H1 (cell line): ENCODE measurements at regions not wholly inside any gene's neighbourhood (a gene's known extent, or its start where the extent isn't known, plus 50 kb on each side); places are given as distances from the start of the nearest gene placed in this dataset.

Source experiments
- CBX8 ChIP-seq: fragments of 300-800, 300-1000 bp; sonication (generic); IDR thresholded peaks from 2 replicates; pipeline ENCODE4 v1.7.1; 2016; ENCODE audit warnings: low read depth, low read length, borderline replicate concordance
- CHD2 ChIP-seq: IDR thresholded peaks from 2 replicates; pipeline ENCODE4 v1.6.1; 2012; ENCODE audit warnings: low read length, improper control_type of control experiment
- CTCF ChIP-seq, 3 experiments: IDR thresholded peaks; 1 replicate in 2 of 3; 2 replicates in 1 of 3; pipeline versions ENCODE4 v1.5.1 to v1.6.1; 2011; ENCODE audit warnings: low read length in 3 of 3, mild to moderate bottlenecking in 3 of 3, inconsistent platforms in 2 of 3, low read depth in 1 of 3, moderate library complexity in 1 of 3; ENCODE audit not compliant: insufficient read depth in 1 of 3; ENCODE audit errors: control extremely low read depth in 1 of 3
- EP300 ChIP-seq, 2 experiments: IDR thresholded peaks; 1 replicate in 1 of 2; 2 replicates in 1 of 2; pipeline ENCODE4 v1.6.1; 2011 to 2012; ENCODE audit warnings: low read depth in 2 of 2, low read length in 2 of 2, mild to moderate bottlenecking in 2 of 2, borderline replicate concordance in 1 of 2, inconsistent platforms in 1 of 2, moderate library complexity in 1 of 2
- MAFK ChIP-seq: IDR thresholded peaks from 2 replicates; pipeline ENCODE4 v1.6.1; 2012; ENCODE audit warnings: low read depth, mild to moderate bottlenecking, improper control_type of control experiment, low read length
- MAX ChIP-seq: IDR thresholded peaks from 2 replicates; pipeline ENCODE4 v1.6.1; 2012; ENCODE audit warnings: inconsistent platforms
- PHF8 ChIP-seq: fragments of 200-600 bp; sonication (generic); conservative IDR thresholded peaks from 2 replicates; pipeline ENCODE4 v1.7.1; 2012; ENCODE audit warnings: low read depth, mild to moderate bottlenecking, inconsistent platforms, low read length, moderate library complexity
- POLR2AphosphoS5 ChIP-seq: IDR thresholded peaks from 2 replicates; pipeline ENCODE4 v1.6.1; 2011; ENCODE audit warnings: low read depth, low read length
- RAD21 ChIP-seq, 2 experiments: IDR thresholded peaks in 1 of 2; conservative IDR thresholded peaks in 1 of 2; 2 replicates each; pipeline ENCODE4 v1.6.1; 2011; ENCODE audit warnings: low read depth in 2 of 2, low read length in 2 of 2, improper control_type of control experiment in 1 of 2, inconsistent platforms in 1 of 2, mild to moderate bottlenecking in 1 of 2, moderate library complexity in 1 of 2
- SIN3A ChIP-seq, 2 experiments: IDR thresholded peaks in 1 of 2; conservative IDR thresholded peaks in 1 of 2; 2 replicates each; pipeline ENCODE4 v1.6.1; 2011 to 2012; ENCODE audit warnings: low read length in 2 of 2, improper control_type of control experiment in 1 of 2, low read depth in 1 of 2, mild to moderate bottlenecking in 1 of 2
- TBP ChIP-seq: IDR thresholded peaks from 2 replicates; pipeline ENCODE4 v1.6.1; 2011; ENCODE audit warnings: low read depth, low read length, improper control_type of control experiment
- TCF12 ChIP-seq: IDR thresholded peaks from 2 replicates; pipeline ENCODE4 v1.6.1; 2011; ENCODE audit warnings: low read depth, mild to moderate bottlenecking, low read length
- TEAD4 ChIP-seq: IDR thresholded peaks from 2 replicates; pipeline ENCODE4 v1.6.1; 2012; ENCODE audit warnings: low read depth, low read length, inconsistent platforms, mixed read lengths

GRCh38 chr5:14032918-14033317, 88.4 kb upstream of the DNAH5 start:
- TF ChIP-seq POLR2AphosphoS5 (no peak), CTCF (IDR thresholded peaks at IDR 0.05; ENCODE audit: control extremely low read depth in 1 of 3, insufficient read depth in 1 of 3, low read depth in 1 of 3, low read length in 3 of 3) (no peak), MAX (no peak), TBP (no peak), EP300 (IDR thresholded peaks at IDR 0.05; ENCODE audit: borderline replicate concordance in 1 of 2, low read depth in 2 of 2, low read length in 2 of 2) (no peak), TEAD4 (no peak), PHF8 (no peak), RAD21 (IDR thresholded peaks at IDR 0.05 in 1 of 2, conservative IDR thresholded peaks at IDR 0.05 in 1 of 2; ENCODE audit: low read depth in 2 of 2, low read length in 2 of 2) (no peak), MAFK (no peak), TCF12 (no peak), CBX8 (no peak), SIN3A (conservative IDR thresholded peaks at IDR 0.05 in 1 of 2, IDR thresholded peaks at IDR 0.05 in 1 of 2; ENCODE audit: low read depth in 1 of 2, low read length in 2 of 2) (no peak), CHD2 (no peak)
